GM10266 (cell line): ENCODE measurements at regions not wholly inside any gene's neighbourhood (a gene's known extent, or its start where the extent isn't known, plus 50 kb on each side); places are given as distances from the start of the nearest gene placed in this dataset.

Source experiments
- DNase-seq: peaks from one replicate; pipeline ENCODE4 v3.0.0; 2012; ENCODE audit errors: extremely low spot score
- TF ChIP-seq, protein P1 (sequence below): IDR thresholded peaks from 2 replicates; pipeline ENCODE4 v1.5.1; 2012; ENCODE audit warnings: mild to moderate bottlenecking, low read depth; ENCODE audit not compliant: control insufficient read depth, insufficient read depth; ENCODE audit errors: missing control alignments

DNA sequence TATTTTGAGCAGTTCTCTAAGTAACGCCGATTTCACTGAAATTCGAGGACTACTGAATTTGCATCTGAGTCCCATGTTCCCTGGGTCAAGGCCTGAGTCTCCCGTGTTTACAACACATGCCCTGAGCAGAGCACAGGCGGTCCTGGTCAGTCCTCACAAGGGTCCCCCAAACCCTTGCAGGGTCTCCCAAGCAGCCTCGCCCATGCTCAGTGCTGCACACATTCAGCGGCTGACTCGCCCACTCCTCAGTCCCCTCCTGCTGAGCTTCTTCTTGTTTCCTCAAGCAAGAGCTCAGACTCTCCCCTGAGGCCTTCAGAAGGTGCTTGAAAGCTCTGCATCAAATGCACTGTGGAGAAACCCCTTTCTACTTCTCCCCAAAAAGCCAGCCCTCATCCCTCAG lies 114.6 kb downstream of the INHBB start:
- DNase-seq, result no peak
- TF ChIP-seq, protein P1, sequence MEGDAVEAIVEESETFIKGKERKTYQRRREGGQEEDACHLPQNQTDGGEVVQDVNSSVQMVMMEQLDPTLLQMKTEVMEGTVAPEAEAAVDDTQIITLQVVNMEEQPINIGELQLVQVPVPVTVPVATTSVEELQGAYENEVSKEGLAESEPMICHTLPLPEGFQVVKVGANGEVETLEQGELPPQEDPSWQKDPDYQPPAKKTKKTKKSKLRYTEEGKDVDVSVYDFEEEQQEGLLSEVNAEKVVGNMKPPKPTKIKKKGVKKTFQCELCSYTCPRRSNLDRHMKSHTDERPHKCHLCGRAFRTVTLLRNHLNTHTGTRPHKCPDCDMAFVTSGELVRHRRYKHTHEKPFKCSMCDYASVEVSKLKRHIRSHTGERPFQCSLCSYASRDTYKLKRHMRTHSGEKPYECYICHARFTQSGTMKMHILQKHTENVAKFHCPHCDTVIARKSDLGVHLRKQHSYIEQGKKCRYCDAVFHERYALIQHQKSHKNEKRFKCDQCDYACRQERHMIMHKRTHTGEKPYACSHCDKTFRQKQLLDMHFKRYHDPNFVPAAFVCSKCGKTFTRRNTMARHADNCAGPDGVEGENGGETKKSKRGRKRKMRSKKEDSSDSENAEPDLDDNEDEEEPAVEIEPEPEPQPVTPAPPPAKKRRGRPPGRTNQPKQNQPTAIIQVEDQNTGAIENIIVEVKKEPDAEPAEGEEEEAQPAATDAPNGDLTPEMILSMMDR, result no peak

DNA sequence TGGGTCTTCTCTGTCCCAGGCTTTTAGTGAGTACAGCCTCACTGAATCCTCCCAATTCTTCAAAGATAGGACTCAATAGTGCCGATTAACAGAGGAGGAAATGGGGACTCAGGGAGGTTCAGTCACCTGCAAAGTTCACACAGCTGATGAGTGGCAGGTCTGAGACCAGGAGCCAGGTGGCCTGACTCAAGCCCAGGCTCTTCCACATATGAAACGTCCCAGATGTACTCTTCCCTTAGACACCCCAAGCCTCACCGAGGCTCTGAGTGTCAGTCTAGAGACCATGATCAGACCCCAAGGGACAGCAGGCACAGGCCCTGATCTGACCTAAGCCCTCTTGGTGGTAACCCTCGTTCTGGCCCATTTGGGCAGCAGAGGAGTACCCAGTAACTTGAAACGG lies 115.2 kb downstream of the INHBB start:
- TF ChIP-seq, protein P1, result no peak
- DNase-seq, result no peak

DNA sequence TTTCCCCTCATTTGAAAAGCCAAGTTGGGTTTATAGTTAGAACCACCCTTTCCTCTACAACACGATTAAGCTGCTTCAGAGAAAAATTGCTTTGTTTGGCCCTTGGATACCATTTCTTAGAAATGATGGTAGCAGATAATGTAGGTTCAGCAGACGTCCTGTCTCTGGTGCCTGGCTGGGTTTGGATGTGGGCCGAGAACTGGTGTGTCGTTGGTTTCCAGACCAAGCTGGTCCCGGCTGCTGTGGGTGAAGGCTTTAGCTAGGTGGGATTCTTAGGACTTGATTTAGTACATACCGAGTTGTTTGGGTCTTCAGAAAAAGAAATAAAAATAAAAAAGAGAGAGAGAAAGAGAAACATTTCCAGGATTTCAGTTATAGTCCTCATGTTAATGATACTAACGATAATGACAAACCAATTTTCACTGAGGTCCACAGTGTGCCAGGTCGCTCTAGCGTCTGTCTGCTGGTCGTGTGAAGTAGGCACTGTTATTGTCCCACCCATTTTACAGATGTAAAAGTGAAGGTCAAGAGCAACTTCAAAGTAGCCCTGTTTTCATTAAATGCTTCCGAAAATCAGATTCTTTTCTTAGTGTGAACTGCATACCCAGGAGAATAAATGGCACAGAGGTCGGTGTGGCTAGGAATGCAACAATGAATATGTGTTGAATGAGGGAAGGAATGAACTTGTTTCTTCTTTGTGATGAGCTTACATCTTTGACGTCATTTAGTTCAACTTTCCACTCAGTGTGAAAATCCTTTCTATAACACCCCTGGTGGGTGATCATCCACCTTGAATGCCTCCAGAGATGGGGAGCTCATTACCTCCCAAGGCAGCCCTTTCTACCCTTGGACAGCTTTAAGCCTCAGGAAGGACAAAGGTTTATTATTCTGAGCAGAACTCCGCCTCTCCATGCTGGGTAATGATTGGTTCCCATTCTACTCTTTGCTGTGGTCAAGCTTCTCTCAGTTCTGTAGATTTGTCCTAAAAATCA lies 115.9 kb downstream of the INHBB start:
- TF ChIP-seq, protein P1, result no peak
- DNase-seq, result no peak

DNA sequence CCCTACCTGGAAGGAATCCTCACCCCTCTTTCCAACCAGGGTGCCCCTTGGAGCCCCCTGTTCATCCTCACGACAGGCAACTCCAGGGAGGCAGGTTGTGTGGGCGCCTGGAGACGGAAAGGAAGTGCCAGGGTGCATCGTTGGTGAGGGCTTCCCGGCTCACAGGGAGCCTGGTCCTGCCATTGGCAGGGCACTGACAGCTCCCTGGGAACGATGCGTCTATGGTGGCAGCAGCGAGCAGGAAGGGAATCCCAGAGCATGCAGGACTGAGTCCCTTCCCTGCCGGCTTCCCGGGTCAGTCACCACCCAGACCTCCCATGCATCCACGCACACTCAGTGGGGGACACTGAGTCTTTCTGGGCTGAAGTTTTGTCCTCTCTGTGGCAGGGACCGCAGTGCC lies 117.6 kb downstream of the INHBB start:
- no peak for DNase-seq
- TF ChIP-seq, protein P1, result no peak

DNA sequence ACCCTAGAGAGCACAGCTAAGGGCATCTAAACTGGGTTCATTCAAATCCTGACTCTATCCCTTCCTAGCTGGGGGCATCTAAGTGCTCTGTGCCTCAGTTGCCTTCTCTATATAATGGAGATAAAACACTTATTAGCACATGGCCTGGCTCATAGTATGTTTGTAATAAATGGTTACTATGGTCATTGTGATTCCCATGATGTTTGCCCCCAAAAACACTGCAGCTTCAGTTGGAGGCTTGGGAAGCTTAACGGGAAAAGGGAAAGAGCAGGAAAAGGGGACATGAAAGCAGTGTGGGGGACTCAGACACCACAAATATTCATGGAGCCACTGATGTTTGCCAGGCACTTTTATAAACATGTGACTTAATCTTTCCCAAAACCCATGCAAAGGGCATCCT lies 118.1 kb downstream of the INHBB start:
- no peak for DNase-seq
- TF ChIP-seq, protein P1, result no peak

DNA sequence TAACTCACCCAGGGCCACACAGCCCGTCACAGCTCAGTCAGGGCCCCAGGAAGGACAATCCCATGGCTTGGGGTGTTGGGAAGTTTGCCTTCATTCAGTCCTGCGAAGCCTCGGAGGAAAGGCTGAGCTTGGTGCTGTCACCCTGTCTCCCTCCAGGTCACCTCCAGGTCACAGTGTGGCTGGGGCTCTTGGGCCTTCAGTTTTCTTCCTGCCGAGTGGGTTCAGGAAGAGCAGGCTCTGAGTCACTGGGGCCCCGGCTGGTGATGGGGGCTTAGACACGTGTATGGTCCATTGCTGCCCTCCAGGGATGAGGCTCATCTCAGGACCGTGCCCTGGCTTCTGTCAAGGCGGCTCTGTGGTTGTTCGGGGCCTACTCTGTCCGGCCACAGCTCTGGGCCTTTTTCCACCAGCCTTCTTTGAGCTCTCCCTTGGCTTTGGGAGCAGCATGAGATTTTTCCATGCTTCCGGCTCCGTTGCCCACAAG lies 118.6 kb downstream of the INHBB start:
- TF ChIP-seq, protein P1, result no peak
- no peak for DNase-seq

DNA sequence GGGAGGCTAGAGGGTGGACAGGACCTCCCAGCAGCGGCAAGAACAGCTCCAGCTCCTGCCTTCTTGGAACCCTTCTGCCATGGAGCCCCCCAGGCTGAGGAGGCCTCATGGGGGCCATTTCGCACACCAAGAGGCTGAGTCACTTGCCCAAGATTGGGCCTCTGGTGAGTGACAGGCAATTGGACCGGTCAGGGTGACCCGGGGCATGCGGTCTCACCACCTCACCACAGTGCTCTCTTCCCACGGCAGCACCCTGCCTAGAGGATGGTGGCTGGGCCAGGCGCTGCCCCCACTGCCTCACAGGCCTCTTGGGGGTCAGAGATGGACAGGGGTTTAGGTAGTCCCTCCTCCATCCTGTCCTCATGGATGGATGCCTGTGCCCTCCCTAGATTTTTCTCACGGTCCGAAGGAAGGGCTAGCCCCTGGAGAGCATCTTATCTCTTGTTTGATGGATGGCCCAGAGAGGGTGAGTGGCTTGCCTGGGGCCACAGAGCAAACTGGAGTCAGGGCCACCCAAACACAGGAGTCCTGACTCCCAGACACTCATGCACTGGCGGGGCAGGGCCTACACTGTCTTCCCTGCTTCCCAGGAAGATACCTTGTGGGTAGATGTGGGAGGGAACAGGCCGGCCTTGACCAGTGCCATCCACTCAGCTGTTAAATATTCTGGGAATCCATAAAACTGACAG lies 119.2 kb downstream of the INHBB start:
- TF ChIP-seq, protein P1, result no peak
- DNase-seq, result no peak
